ENCODE measurements at regions not wholly inside any gene's neighbourhood (a gene's known extent, or its start where the extent isn't known, plus 50 kb on each side); places are given as distances from the start of the nearest gene placed in this dataset.

DNA sequence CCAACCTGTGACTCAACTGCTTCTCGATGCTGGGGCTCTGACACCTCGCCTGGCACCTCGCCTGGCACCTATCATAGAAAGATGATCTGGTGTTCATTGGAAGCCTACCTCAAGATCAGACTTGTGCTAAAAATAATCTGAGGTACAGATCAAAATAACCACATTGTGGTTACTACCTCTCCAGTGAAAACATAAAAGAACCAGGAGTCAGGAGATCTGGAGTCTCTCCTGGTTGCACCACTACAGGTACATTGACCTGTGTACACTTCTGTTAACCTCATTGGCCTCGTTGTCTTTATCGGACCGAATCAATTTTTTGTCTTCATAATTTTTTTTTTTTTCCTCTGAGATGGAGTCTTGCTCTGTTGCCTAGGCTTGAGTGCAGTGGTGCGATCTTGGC is 695.9 kb downstream of the HDGFL1 start (continued):
- no peak for TF ChIP-seq JAZF1 (CRISPR knock-in tag; IDR thresholded peaks at IDR 0.05)
- no peak for TF ChIP-seq E2F5 (CRISPR knock-in tag; IDR thresholded peaks at IDR 0.05)

DNA sequence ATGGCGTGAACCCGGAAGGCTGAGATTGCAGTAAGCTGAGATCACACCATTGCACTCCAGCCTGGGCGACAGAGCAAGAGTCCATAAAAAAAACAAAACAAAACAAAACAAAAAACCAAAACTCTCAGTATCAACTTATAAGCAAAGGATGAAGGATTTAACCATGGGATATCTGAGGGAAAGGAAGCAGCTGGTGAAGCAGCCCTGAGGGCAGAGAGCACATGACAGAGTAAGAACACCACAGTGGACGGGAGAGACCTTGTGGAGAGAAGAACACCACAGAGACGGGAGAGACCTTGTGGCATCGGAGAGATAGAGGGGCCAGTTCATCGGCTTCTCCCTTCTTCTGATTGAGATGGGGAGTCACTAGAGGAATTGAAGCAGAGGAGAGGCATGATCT is 697.2 kb downstream of the HDGFL1 start:
- H3K9me3 Mint-ChIP-seq, result peaks cover 10% of the 10 kb centered on the region
- TF ChIP-seq NFATC4 (CRISPR knock-in tag; IDR thresholded peaks at IDR 0.05) (no peak), ZNF138 (CRISPR knock-in tag; conservative IDR thresholded peaks at IDR 0.05) (no peak), ZNF317 (CRISPR knock-in tag; IDR thresholded peaks at IDR 0.05; ENCODE audit: borderline replicate concordance, low read depth) (no peak)
- no peak overlapping the region for H3K27ac Mint-ChIP-seq
- no peaks in the 10 kb centered on the region for H3K4me1 Mint-ChIP-seq
- DNase-seq (ENCODE audit: low spot score) (no peak), ATAC-seq (no peak)
- H3K27me3 Mint-ChIP-seq (ENCODE audit: low read depth), result no peaks in the 10 kb centered on the region
- no peak overlapping the region for H3K4me3 Mint-ChIP-seq
- ChIA-PET POLR2A (interaction anchor here (0.7 kb wide), 1 partner anchor 237 kb away, joined by 3 read pairs; no protein-coding TSS in a partner anchor), CTCF (no interaction called here)
- H3K36me3 Mint-ChIP-seq, result no peaks in the 10 kb centered on the region

DNA sequence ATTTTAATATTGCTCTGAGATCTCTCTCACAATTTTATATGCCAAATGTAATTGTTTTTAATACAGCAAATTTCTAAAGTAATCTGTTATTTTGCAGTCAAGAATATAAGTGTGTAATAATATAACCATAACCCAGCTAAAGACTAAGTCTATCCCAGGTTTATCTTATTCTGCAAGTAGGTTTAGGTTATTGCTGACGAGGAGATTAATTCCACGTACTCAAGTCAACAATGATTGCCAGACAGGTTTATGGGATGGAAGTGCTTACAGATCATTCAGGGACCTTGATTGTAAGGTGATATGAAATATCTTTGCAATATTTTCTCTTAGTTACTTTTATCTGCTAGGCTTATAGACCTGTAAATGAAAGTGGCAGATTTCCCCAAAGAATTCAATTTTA is 698.3 kb downstream of the HDGFL1 start:
- no peaks in the 10 kb centered on the region for H3K36me3 Mint-ChIP-seq
- no peaks in the 10 kb centered on the region for H3K4me1 Mint-ChIP-seq
- peaks cover 3% of the 10 kb centered on the region for H3K9me3 Mint-ChIP-seq
- H3K27ac Mint-ChIP-seq, result no peak overlapping the region
- ChIA-PET POLR2A (no interaction called here), CTCF (no interaction called here)
- H3K27me3 Mint-ChIP-seq (ENCODE audit: low read depth), result no peaks in the 10 kb centered on the region
- H3K4me3 Mint-ChIP-seq, result no peak overlapping the region
- no peak for DNase-seq (ENCODE audit: low spot score)
- no peak for TF ChIP-seq ERG (CRISPR knock-in tag; IDR thresholded peaks at IDR 0.05)
- TF ChIP-seq GABPB1 (CRISPR knock-in tag; IDR thresholded peaks at IDR 0.05), result no peak
- TF ChIP-seq SMAD4 (CRISPR knock-in tag; IDR thresholded peaks at IDR 0.05), result no peak
- TF ChIP-seq TEAD4 (CRISPR knock-in tag; IDR thresholded peaks at IDR 0.05), result no peak
- no peak for TF ChIP-seq ZNF416 (CRISPR knock-in tag; IDR thresholded peaks at IDR 0.05)
- no peak for TF ChIP-seq HMGXB4 (CRISPR knock-in tag; IDR thresholded peaks at IDR 0.05)
- no peak for TF ChIP-seq JUN (CRISPR knock-in tag; IDR thresholded peaks at IDR 0.05)
- no peak for TF ChIP-seq TCF7 (CRISPR knock-in tag; IDR thresholded peaks at IDR 0.05; ENCODE audit: low read depth)
- TF ChIP-seq AR (CRISPR knock-in tag; IDR thresholded peaks at IDR 0.05), result no peak
- no peak for TF ChIP-seq USF1 (CRISPR knock-in tag; IDR thresholded peaks at IDR 0.05)
- no peak for TF ChIP-seq RORB (CRISPR knock-in tag; IDR thresholded peaks at IDR 0.05)
- no peak for TF ChIP-seq MYBL2 (CRISPR knock-in tag; IDR thresholded peaks at IDR 0.05)
- TF ChIP-seq, protein P1, sequence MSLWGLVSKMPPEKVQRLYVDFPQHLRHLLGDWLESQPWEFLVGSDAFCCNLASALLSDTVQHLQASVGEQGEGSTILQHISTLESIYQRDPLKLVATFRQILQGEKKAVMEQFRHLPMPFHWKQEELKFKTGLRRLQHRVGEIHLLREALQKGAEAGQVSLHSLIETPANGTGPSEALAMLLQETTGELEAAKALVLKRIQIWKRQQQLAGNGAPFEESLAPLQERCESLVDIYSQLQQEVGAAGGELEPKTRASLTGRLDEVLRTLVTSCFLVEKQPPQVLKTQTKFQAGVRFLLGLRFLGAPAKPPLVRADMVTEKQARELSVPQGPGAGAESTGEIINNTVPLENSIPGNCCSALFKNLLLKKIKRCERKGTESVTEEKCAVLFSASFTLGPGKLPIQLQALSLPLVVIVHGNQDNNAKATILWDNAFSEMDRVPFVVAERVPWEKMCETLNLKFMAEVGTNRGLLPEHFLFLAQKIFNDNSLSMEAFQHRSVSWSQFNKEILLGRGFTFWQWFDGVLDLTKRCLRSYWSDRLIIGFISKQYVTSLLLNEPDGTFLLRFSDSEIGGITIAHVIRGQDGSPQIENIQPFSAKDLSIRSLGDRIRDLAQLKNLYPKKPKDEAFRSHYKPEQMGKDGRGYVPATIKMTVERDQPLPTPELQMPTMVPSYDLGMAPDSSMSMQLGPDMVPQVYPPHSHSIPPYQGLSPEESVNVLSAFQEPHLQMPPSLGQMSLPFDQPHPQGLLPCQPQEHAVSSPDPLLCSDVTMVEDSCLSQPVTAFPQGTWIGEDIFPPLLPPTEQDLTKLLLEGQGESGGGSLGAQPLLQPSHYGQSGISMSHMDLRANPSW (CRISPR knock-in tag; conservative IDR thresholded peaks at IDR 0.05; ENCODE audit: low read depth), result no peak
- no peak for ATAC-seq
